ENCODE measurements at regions not wholly inside any gene's neighbourhood (a gene's known extent, or its start where the extent isn't known, plus 50 kb on each side); places are given as distances from the start of the nearest gene placed in this dataset.

DNA sequence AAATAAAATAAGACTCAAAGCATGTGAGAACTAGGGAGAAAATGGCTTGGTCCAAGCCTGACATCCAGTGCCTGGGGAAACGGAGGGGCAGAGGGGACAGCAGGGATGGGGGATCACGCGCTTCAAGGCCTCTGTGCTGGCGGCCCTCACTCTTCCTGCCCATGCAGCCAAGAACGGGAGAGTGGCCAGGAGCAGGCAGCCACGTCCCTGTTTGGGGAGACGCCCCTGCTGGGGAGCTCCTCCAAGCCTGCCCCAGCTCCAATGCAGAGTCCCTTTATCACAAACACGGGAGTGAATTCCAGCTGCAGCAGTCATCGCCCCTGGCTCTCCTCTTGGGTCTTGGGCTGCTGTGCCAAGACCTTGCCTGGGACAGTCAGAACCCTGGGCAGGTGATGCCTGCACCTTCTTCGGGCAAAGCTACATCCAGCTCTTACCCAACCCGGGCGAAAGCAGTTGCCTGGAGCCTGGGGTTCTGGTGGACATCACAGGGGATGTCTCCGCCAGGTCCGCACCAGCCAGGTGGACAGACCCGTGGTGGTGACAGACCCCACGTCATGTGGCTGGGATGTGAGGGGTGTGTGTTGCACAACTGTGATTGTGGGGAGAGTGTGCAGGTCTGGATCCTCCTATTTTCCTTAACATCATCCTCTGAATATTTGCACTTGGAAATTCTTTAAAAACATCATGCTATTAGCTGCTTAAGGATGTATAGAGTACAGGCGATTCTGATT, 1391.3 kb downstream of the BRD1 start:
- Mint-ChIP-seq H3K36me3 (no peaks in the 10 kb centered on the region), H3K27me3 (no peaks in the 10 kb centered on the region), H3K4me1 (no peaks in the 10 kb centered on the region), H3K9me3 (no peaks in the 10 kb centered on the region), H3K27ac (no peak overlapping the region), H3K4me3 (no peak overlapping the region)
- peaks cover 0 to 3% of the 10 kb centered on the region in 2 experiments for H3K27me3 ChIP-seq (replicated peaks in 1 of 2; ENCODE audit: control insufficient read depth in 2 of 2, extremely low read depth in 1 of 2, insufficient read depth in 2 of 2, low read length in 1 of 2)
- no peak for ATAC-seq (replicated peaks in 1 of 4)
- WGBS (ENCODE audit: insufficient coverage) = 75% methylated on average over 11 of the region's 17 CpGs
- no peaks in the 10 kb centered on the region for H3K9me3 ChIP-seq
- POLR2A ChIA-PET = no interaction called here
- no peak overlapping the region for H3K4me3 ChIP-seq (ENCODE audit: control insufficient read depth in 1 of 2, extremely low read depth in 1 of 2, low read length in 1 of 2)
- no peaks in the 10 kb centered on the region for H3K36me3 ChIP-seq (ENCODE audit: control insufficient read depth in 2 of 2, extremely low read depth in 1 of 2, insufficient read depth in 1 of 2, low read length in 1 of 2)
- no peak overlapping the region for H3K27ac ChIP-seq (ENCODE audit: low read length)
- no peaks in the 10 kb centered on the region for H3K4me1 ChIP-seq (ENCODE audit: control insufficient read depth in 1 of 2, extremely low read depth in 1 of 2, insufficient read depth in 2 of 2, low read length in 2 of 2)
- CTCF ChIA-PET = no interaction called here
- DNase-seq = no peak

DNA sequence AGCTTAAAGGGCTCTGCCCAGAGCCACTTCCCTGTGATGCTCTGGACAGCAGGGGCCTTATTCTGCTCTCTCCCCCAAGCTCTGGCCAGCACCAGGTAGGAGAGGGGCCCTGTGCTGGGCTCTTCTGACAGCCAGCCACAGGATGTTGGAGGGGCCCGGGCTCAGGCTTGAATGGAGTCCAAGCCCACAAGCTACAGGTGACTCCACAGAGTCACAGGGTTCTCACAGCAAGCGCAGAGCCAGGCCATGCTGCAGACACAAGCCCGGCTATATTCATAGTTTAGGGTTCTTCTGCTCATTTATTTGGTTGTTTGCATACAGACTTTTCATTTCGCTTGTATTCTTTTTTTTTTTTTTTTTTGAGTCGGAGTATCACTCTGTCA, 1392.8 kb downstream of the BRD1 start:
- Histone ChIP-seq H3K27ac (ENCODE audit: low read length) (no peak overlapping the region), H3K4me1 (ENCODE audit: control insufficient read depth in 1 of 2, extremely low read depth in 1 of 2, insufficient read depth in 2 of 2, low read length in 2 of 2) (no peaks in the 10 kb centered on the region), H3K27me3 (replicated peaks in 1 of 2; ENCODE audit: control insufficient read depth in 2 of 2, extremely low read depth in 1 of 2, insufficient read depth in 2 of 2, low read length in 1 of 2) (peaks cover 0 to 5% of the 10 kb centered on the region in 2 experiments), H3K4me3 (ENCODE audit: control insufficient read depth in 1 of 2, extremely low read depth in 1 of 2, low read length in 1 of 2) (no peak overlapping the region), H3K9me3 (no peaks in the 10 kb centered on the region), H3K36me3 (ENCODE audit: control insufficient read depth in 2 of 2, extremely low read depth in 1 of 2, insufficient read depth in 1 of 2, low read length in 1 of 2) (no peaks in the 10 kb centered on the region)
- CTCF ChIA-PET = no interaction called here
- 88% methylated on average over 3 of the region's 5 CpGs for WGBS (ENCODE audit: insufficient coverage)
- POLR2A ChIA-PET = no interaction called here
- no peak overlapping the region for H3K27ac Mint-ChIP-seq
- H3K27me3 Mint-ChIP-seq = no peaks in the 10 kb centered on the region
- ATAC-seq (replicated peaks in 1 of 4) = no peak
- H3K4me1 Mint-ChIP-seq = no peaks in the 10 kb centered on the region
- H3K4me3 Mint-ChIP-seq = no peak overlapping the region
- H3K36me3 Mint-ChIP-seq = no peaks in the 10 kb centered on the region
- no peaks in the 10 kb centered on the region for H3K9me3 Mint-ChIP-seq
- DNase-seq = no peak

DNA sequence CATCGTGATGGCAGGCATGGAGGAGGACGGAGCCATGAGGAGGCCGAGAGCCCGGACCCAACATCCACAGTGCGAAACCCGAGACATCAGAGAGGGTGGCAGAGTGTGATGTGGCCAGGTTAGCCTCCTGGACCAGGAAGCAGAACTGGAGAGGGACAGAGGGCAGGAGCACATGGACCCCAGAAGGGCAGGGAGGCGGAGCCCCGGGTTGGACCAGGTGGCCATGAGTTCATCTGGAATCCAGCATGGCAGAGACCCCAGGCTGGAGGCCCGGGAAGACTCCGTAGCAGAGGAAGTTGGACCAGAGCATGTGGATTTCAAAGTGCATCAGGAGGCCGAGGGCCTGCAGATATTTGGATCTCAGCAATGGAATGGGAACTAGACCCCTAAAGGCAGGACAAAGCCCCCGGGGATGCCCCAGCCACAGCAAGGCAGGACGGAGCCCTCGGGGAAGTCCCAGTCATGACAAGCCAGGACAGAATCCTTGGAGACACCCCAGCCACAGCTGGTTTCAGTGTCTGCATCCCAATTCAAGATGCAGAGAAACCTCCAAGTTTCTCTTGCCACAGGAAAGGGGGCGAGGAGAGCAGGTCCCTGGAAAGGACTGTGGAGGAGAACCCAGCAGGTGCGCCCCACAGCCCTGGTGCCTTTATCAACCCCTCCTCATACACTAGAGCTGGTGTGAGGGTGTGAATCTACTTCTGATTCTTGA, 1393.4 kb downstream of the BRD1 start:
- Mint-ChIP-seq H3K36me3 (no peaks in the 10 kb centered on the region), H3K4me3 (no peak overlapping the region), H3K27ac (no peak overlapping the region), H3K27me3 (peaks cover 0 to under 1% of the 10 kb centered on the region in 2 donors), H3K4me1 (no peaks in the 10 kb centered on the region), H3K9me3 (no peaks in the 10 kb centered on the region)
- Histone ChIP-seq H3K9me3 (no peaks in the 10 kb centered on the region), H3K4me1 (ENCODE audit: control insufficient read depth in 1 of 2, extremely low read depth in 1 of 2, insufficient read depth in 2 of 2, low read length in 2 of 2) (no peaks in the 10 kb centered on the region), H3K36me3 (ENCODE audit: control insufficient read depth in 2 of 2, extremely low read depth in 1 of 2, insufficient read depth in 1 of 2, low read length in 1 of 2) (no peaks in the 10 kb centered on the region), H3K4me3 (ENCODE audit: control insufficient read depth in 1 of 2, extremely low read depth in 1 of 2, low read length in 1 of 2) (no peak overlapping the region), H3K27me3 (replicated peaks in 1 of 2; ENCODE audit: control insufficient read depth in 2 of 2, extremely low read depth in 1 of 2, insufficient read depth in 2 of 2, low read length in 1 of 2) (peaks cover 0 to 7% of the 10 kb centered on the region in 2 experiments), H3K27ac (ENCODE audit: low read length) (no peak overlapping the region)
- no peak for ATAC-seq (replicated peaks in 1 of 4)
- POLR2A ChIA-PET = no interaction called here
- CTCF ChIA-PET = no interaction called here
- 93% methylated on average over 14 of the region's 16 CpGs for WGBS (ENCODE audit: insufficient coverage)
- no peak for DNase-seq

DNA sequence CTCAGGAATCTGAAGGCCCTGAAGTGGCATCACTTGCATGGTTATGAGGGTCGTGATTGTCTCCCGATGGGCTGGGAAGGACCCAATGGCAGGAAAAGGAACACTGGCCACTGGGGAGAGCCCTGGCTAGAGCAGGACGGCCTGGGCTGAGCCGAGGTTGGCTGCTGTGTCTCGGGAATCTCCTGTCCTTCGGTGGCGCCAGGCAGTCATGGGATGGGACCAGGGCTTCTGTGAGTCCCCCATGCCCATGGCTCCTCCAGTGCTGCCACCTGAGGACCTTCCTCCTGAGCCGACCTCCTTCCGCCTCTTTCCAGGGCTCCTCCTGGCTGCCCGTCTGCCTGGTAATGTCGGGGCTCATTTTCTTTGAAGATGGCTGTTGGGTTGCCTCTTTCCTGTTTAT, 1394.0 kb downstream of the BRD1 start:
- no peaks in the 10 kb centered on the region for H3K4me1 Mint-ChIP-seq
- Histone ChIP-seq H3K4me1 (ENCODE audit: control insufficient read depth in 1 of 2, extremely low read depth in 1 of 2, insufficient read depth in 2 of 2, low read length in 2 of 2) (no peaks in the 10 kb centered on the region), H3K9me3 (no peaks in the 10 kb centered on the region), H3K27ac (ENCODE audit: low read length) (no peak overlapping the region), H3K4me3 (ENCODE audit: control insufficient read depth in 1 of 2, extremely low read depth in 1 of 2, low read length in 1 of 2) (no peak overlapping the region), H3K27me3 (replicated peaks in 1 of 2; ENCODE audit: control insufficient read depth in 2 of 2, extremely low read depth in 1 of 2, insufficient read depth in 2 of 2, low read length in 1 of 2) (peaks cover 0 to 8% of the 10 kb centered on the region in 2 experiments), H3K36me3 (ENCODE audit: control insufficient read depth in 2 of 2, extremely low read depth in 1 of 2, insufficient read depth in 1 of 2, low read length in 1 of 2) (no peaks in the 10 kb centered on the region)
- no peaks in the 10 kb centered on the region for H3K36me3 Mint-ChIP-seq
- ChIA-PET POLR2A (no interaction called here), CTCF (no interaction called here)
- ATAC-seq (replicated peaks in 1 of 4) = no peak
- no peak overlapping the region for H3K27ac Mint-ChIP-seq
- DNase-seq = no peak
- peaks cover 0 to 5% of the 10 kb centered on the region in 2 donors for H3K27me3 Mint-ChIP-seq
- H3K9me3 Mint-ChIP-seq = no peaks in the 10 kb centered on the region
- no peak overlapping the region for H3K4me3 Mint-ChIP-seq
- WGBS (ENCODE audit: insufficient coverage) = 74% methylated on average over 8 of the region's 11 CpGs

DNA sequence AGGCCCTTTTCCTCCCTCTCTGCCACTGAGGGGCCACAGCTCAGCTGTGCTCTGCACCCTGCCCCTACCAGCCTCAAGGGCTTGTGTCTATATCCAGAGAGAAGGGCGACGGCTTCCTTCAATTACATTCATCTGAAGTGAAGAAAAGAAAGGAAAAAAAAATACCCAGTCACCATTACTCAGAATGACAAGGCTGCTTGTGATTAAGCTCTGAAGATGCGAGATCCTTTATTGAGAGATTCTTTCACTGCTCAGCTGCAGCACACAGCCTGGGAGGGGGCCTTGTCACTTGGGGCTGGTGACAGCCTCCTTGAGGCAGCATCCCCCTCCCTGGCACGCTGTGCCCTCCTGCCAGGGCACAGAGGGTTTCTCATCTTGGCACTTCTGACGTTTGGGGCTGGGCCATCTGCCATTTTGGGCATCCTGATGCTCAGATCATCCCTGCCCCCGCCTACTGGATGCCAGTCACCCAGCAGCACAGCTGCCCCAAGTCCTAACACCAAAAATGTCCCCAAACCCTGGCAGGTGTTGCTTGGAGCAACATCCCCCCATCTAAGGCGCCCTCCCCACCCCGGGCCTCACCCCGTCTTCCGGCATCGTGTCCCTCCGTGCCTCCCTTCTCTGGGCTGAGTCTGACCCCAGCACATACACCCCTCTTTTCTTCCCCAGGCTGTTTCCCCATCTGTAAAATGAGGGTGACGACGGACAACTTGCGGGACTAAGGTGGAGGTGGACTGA, 1394.7 kb downstream of the BRD1 start:
- H3K27me3 Mint-ChIP-seq = peaks cover 0 to 5% of the 10 kb centered on the region in 2 donors
- 57% methylated on average over 2 of the region's 15 CpGs for WGBS (ENCODE audit: insufficient coverage)
- Histone ChIP-seq H3K4me1 (ENCODE audit: control insufficient read depth in 1 of 2, extremely low read depth in 1 of 2, insufficient read depth in 2 of 2, low read length in 2 of 2) (no peaks in the 10 kb centered on the region), H3K36me3 (ENCODE audit: control insufficient read depth in 2 of 2, extremely low read depth in 1 of 2, insufficient read depth in 1 of 2, low read length in 1 of 2) (no peaks in the 10 kb centered on the region), H3K4me3 (ENCODE audit: control insufficient read depth in 1 of 2, extremely low read depth in 1 of 2, low read length in 1 of 2) (no peak overlapping the region), H3K9me3 (no peaks in the 10 kb centered on the region), H3K27me3 (replicated peaks in 1 of 2; ENCODE audit: control insufficient read depth in 2 of 2, extremely low read depth in 1 of 2, insufficient read depth in 2 of 2, low read length in 1 of 2) (peaks cover 0 to 11% of the 10 kb centered on the region in 2 experiments), H3K27ac (ENCODE audit: low read length) (no peak overlapping the region)
- POLR2A ChIA-PET = no interaction called here
- ATAC-seq (replicated peaks in 1 of 4) = no peak
- H3K27ac Mint-ChIP-seq = no peak overlapping the region
- H3K9me3 Mint-ChIP-seq = no peaks in the 10 kb centered on the region
- CTCF ChIA-PET = no interaction called here
- DNase-seq = no peak
- no peaks in the 10 kb centered on the region for H3K4me1 Mint-ChIP-seq
- no peaks in the 10 kb centered on the region for H3K36me3 Mint-ChIP-seq
- H3K4me3 Mint-ChIP-seq = no peak overlapping the region

DNA sequence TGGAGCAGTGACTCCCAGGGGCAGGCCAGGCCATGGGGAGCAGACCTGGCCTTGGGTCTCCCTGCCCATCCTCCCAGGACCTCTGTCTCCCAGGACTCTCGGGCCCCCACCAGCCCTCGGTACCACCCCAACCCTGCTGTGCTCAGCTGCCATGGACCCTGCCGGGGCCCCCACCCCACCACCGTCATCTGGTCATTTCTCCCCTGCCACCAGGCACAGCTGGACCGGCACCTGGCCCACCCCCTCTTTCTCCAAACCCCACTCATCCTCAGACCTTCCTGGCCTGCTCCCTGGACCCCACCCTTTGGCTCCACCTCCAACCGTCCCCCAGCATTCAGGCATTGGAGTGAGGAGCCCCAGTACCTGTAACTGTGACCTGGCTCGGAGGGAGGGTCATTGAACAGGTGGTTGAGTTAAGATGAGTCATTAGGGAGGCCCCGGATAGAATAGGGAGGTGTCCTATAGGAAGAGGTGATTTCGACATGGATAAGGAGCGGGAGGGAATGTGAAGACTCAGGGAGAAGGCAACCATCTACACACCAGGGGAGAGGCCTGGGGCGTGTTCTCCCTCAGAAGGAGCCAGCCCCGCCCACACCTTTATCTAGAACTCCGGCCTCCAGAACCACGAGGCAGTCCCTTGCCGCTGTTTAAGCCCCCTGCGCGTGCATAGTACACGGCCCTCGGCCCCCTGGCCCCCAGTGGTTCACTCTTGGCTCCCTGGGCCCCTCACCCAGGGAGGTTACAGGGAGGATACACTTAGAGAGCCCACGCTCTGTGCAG, 1395.9 kb downstream of the BRD1 start:
- DNase-seq = no peak
- Mint-ChIP-seq H3K4me3 (no peak overlapping the region), H3K36me3 (no peaks in the 10 kb centered on the region), H3K27me3 (peaks cover 0 to 5% of the 10 kb centered on the region in 2 donors), H3K9me3 (no peaks in the 10 kb centered on the region), H3K4me1 (no peaks in the 10 kb centered on the region), H3K27ac (no peak overlapping the region)
- CTCF ChIA-PET = no interaction called here
- ATAC-seq (replicated peaks in 1 of 4) = no peak
- H3K4me3 ChIP-seq (ENCODE audit: control insufficient read depth in 1 of 2, extremely low read depth in 1 of 2, low read length in 1 of 2) = no peak overlapping the region
- H3K9me3 ChIP-seq = no peaks in the 10 kb centered on the region
- POLR2A ChIA-PET = no interaction called here
- peaks cover 0 to 18% of the 10 kb centered on the region in 2 experiments for H3K27me3 ChIP-seq (replicated peaks in 1 of 2; ENCODE audit: control insufficient read depth in 2 of 2, extremely low read depth in 1 of 2, insufficient read depth in 2 of 2, low read length in 1 of 2)
- H3K36me3 ChIP-seq (ENCODE audit: control insufficient read depth in 2 of 2, extremely low read depth in 1 of 2, insufficient read depth in 1 of 2, low read length in 1 of 2) = no peaks in the 10 kb centered on the region
- no peaks in the 10 kb centered on the region for H3K4me1 ChIP-seq (ENCODE audit: control insufficient read depth in 1 of 2, extremely low read depth in 1 of 2, insufficient read depth in 2 of 2, low read length in 2 of 2)
- 83% methylated on average over 14 of the region's 20 CpGs for WGBS (ENCODE audit: insufficient coverage)
- no peak overlapping the region for H3K27ac ChIP-seq (ENCODE audit: low read length)

Data from T-cell (primary cell).